DOHH2 (cell line): ENCODE measurements at regions not wholly inside any gene's neighbourhood (a gene's known extent, or its start where the extent isn't known, plus 50 kb on each side); places are given as distances from the start of the nearest gene placed in this dataset.

ENCODE experiments used
- H3F3A ChIP-seq: fragments of 200-600 bp; sonication (generic), shearing (Covaris generic); 2 replicates; pipeline ENCODE4 v1.6.0; 2016; ENCODE audit warnings: antibody characterized with exemption, mild to moderate bottlenecking; ENCODE audit not compliant: control insufficient read depth, insufficient read depth
- H3K27ac ChIP-seq: fragments of 200-600 bp; sonication (generic); 2 replicates; pipeline ENCODE4 v1.5.1; 2014; ENCODE audit warnings: low read depth, mild to moderate bottlenecking, low read length, moderate library complexity
- H3K27me3 ChIP-seq: fragments of 200-600 bp; sonication (generic); 2 replicates; pipeline ENCODE4 v1.6.1; 2014; ENCODE audit warnings: mild to moderate bottlenecking, low read length, mixed read lengths; ENCODE audit not compliant: control insufficient read depth
- H3K36me3 ChIP-seq: fragments of 200-600 bp; sonication (generic); 2 replicates; pipeline ENCODE4 v1.6.1; 2014; ENCODE audit warnings: mild to moderate bottlenecking, low read length, moderate library complexity, mixed read lengths; ENCODE audit not compliant: control insufficient read depth
- H3K4me1 ChIP-seq: fragments of 200-600 bp; sonication (generic); 2 replicates; pipeline ENCODE4 v1.6.1; 2014; ENCODE audit warnings: mild to moderate bottlenecking, low read length, mixed read lengths; ENCODE audit not compliant: control insufficient read depth
- H3K4me2 ChIP-seq: fragments of 200-600 bp; sonication (generic); 2 replicates; pipeline ENCODE4 v1.6.0; 2014; ENCODE audit warnings: mild to moderate bottlenecking, low read length, moderate library complexity
- H3K4me3 ChIP-seq: fragments of 200-600 bp; sonication (generic); 2 replicates; pipeline ENCODE4 v1.5.1; 2014; ENCODE audit warnings: mild to moderate bottlenecking, low read length, mixed read lengths
- H3K79me2 ChIP-seq: fragments of 200-600 bp; sonication (generic); 2 replicates; pipeline ENCODE4 v1.6.1; 2014; ENCODE audit warnings: mild to moderate bottlenecking, low read length, mixed read lengths; ENCODE audit not compliant: control insufficient read depth
- H3K9me2 ChIP-seq: fragments of 200-600 bp; sonication (generic); replicated peaks from 2 replicates; pipeline ENCODE4 v1.6.1; 2014; ENCODE audit warnings: mild to moderate bottlenecking, low read length, mixed read lengths; ENCODE audit not compliant: control insufficient read depth
- H3K9me3 ChIP-seq: fragments of 200-600 bp; sonication (generic); 2 replicates; pipeline ENCODE4 v1.6.1; 2014; ENCODE audit warnings: antibody characterized with exemption, low read length, mixed read lengths; ENCODE audit not compliant: control insufficient read depth, insufficient read depth
- H4K20me1 ChIP-seq: fragments of 200-600 bp; sonication (generic); 2 replicates; pipeline ENCODE4 v1.6.0; 2014; ENCODE audit warnings: low read depth, mild to moderate bottlenecking, antibody characterized with exemption, low read length, moderate library complexity; ENCODE audit not compliant: control insufficient read depth, insufficient read depth
- CTCF ChIP-seq: fragments of 200-600 bp; sonication (generic); IDR thresholded peaks from one replicate; pipeline ENCODE4 v1.5.1; 2014; ENCODE audit warnings: antibody characterized with exemption, mild to moderate bottlenecking, low read depth, low read length; ENCODE audit not compliant: poor library complexity, severe bottlenecking
- EZH2phosphoT487 ChIP-seq: fragments of 200-600 bp; sonication (generic); IDR thresholded peaks from 2 replicates; pipeline ENCODE4 v1.6.1; 2017; ENCODE audit warnings: borderline replicate concordance, mild to moderate bottlenecking, antibody characterized with exemption, low read length, moderate library complexity, mixed read lengths

GRCh38 chr5:50969151-50970031 lies 303.0 kb downstream of the PARP8 start:
- Histone ChIP-seq H3K4me1 (no peaks in the 10 kb centered on the region), H4K20me1 (no peaks in the 10 kb centered on the region), H3F3A (no peaks in the 10 kb centered on the region), H3K27ac (no peak overlapping the region), H3K27me3 (peaks cover 48% of the 10 kb centered on the region), H3K79me2 (no peaks in the 10 kb centered on the region), H3K9me3 (no peaks in the 10 kb centered on the region), H3K4me2 (no peak overlapping the region), H3K4me3 (no peak overlapping the region), H3K36me3 (no peaks in the 10 kb centered on the region), H3K9me2 (no peaks in the 10 kb centered on the region)
- no peak for TF ChIP-seq EZH2phosphoT487

GRCh38 chr5:50975840-50976239 lies 309.4 kb downstream of the PARP8 start:
- no peak overlapping the region for H3K27ac ChIP-seq

GRCh38 chr5:50978924-50979323 lies 312.5 kb downstream of the PARP8 start:
- Histone ChIP-seq H3K4me1 (no peaks in the 10 kb centered on the region), H3F3A (no peaks in the 10 kb centered on the region), H3K4me2 (no peak overlapping the region), H3K9me3 (no peaks in the 10 kb centered on the region), H3K36me3 (no peaks in the 10 kb centered on the region), H3K27me3 (peaks cover 10% of the 10 kb centered on the region), H3K79me2 (no peaks in the 10 kb centered on the region), H3K4me3 (no peak overlapping the region), H4K20me1 (no peaks in the 10 kb centered on the region), H3K9me2 (no peaks in the 10 kb centered on the region), H3K27ac (no peak overlapping the region)
- TF ChIP-seq CTCF (no peak), EZH2phosphoT487 (no peak)

More at GRCh38 chr5:50975840-50976239, 309.4 kb downstream of the PARP8 start:
- Histone ChIP-seq H3K9me3 (no peaks in the 10 kb centered on the region), H3K4me1 (no peaks in the 10 kb centered on the region), H3K4me3 (no peak overlapping the region), H3F3A (no peaks in the 10 kb centered on the region), H3K27me3 (peaks cover 11% of the 10 kb centered on the region), H3K36me3 (no peaks in the 10 kb centered on the region), H3K4me2 (no peak overlapping the region), H4K20me1 (no peaks in the 10 kb centered on the region), H3K9me2 (no peaks in the 10 kb centered on the region), H3K79me2 (no peaks in the 10 kb centered on the region)
- TF ChIP-seq EZH2phosphoT487 = no peak
- no peak for TF ChIP-seq CTCF

GRCh38 chr5:50984640-50985039 lies 318.2 kb downstream of the PARP8 start:
- Histone ChIP-seq H4K20me1 (no peaks in the 10 kb centered on the region), H3K4me1 (no peaks in the 10 kb centered on the region), H3K79me2 (no peaks in the 10 kb centered on the region), H3K27ac (no peak overlapping the region), H3F3A (no peaks in the 10 kb centered on the region), H3K36me3 (no peaks in the 10 kb centered on the region), H3K27me3 (no peaks in the 10 kb centered on the region), H3K4me2 (no peak overlapping the region), H3K9me3 (no peaks in the 10 kb centered on the region), H3K4me3 (no peak overlapping the region), H3K9me2 (no peaks in the 10 kb centered on the region)
- TF ChIP-seq EZH2phosphoT487 = no peak
- TF ChIP-seq CTCF = no peak
